ENCODE measurements at regions not wholly inside any gene's neighbourhood (a gene's known extent, or its start where the extent isn't known, plus 50 kb on each side); places are given as distances from the start of the nearest gene placed in this dataset.

- no peak for DNase-seq (ENCODE audit: low spot score)
Observed at GRCh38 chr7:32346253-32346652, 143.9 kb downstream of the LSM5 start.

GRCh38 chr7:32336726-32337125 lies 153.5 kb downstream of the LSM5 start:
- DNase-seq (ENCODE audit: low spot score), result no peak

GRCh38 chr7:32335107-32335506 lies 155.1 kb downstream of the LSM5 start:
- DNase-seq (ENCODE audit: low spot score), result no peak

GRCh38 chr7:32330602-32331001 lies 159.6 kb downstream of the LSM5 start:
- DNase-seq (ENCODE audit: low spot score), result no peak

DNA sequence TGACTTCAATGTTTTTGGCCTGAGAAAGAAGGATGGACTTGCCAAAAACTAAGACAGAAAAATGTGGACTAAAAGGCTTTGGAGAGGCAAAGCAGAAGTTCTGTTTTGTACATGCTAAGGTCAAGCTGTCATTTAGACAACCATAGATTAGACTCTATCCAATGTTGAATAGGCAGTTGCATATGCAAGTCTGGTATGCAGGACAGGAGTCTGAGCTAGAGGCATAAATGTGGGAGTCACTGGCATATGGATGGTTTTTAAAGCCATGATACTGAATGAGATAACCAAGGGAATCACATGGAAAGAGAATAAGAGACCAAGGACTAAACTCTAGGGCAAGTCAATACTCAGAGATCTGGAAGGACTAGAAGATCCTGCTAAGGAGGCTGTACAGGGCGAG lies 164.1 kb downstream of the LSM5 start:
- no peak for DNase-seq (ENCODE audit: low spot score)

- DNase-seq (ENCODE audit: low spot score), result no peak
Observed at GRCh38 chr7:32323712-32324111, 166.5 kb downstream of the LSM5 start.

DNA sequence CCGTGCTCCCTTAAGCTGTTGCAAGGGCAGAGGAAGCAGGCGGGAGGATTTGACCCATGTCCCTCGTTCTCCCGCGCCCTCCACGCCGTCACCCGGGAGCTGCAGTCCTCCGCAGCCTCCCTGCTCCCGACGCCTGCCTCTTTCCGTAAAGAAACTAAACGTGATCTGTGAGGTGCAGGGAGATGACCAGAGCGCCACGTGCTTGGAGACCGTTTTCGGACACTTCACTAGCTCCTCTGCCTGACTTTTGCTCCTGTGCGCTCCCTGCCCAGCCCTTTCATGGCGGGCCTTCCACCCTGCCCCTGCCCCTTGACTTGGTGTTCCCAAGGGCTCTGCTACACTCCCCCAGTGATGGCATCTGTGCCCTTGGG lies 171.2 kb downstream of the LSM5 start:
- no peak for DNase-seq (ENCODE audit: low spot score)

- no peak for DNase-seq (ENCODE audit: low spot score)
Observed at GRCh38 chr7:32318300-32319011, 171.7 kb downstream of the LSM5 start.

DNA sequence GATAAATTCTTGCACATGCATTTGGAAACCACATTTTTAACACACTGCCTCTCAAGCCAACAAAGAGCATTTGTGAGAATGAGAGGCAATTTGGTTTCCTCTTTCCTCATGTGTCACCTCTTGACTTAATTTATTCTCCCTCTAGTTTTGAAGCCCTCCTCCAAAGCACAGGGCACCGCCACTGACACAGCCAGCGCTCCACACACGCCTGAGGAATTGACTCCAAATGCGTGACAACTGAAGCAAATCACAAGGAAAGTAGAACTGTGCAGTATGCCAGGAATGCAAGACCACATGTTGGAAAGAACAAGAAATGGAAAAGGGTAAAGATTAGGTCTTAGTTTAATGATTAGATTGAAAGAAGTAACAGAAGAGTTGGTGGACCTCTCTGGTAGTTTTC lies 173.3 kb downstream of the LSM5 start:
- DNase-seq (ENCODE audit: low spot score), result no peak

- no peak for DNase-seq (ENCODE audit: low spot score)
Observed at GRCh38 chr7:32314761-32315160, 175.4 kb downstream of the LSM5 start.

GRCh38 chr7:32301427-32301826 lies 188.8 kb downstream of the LSM5 start:
- DNase-seq (ENCODE audit: low spot score), result no peak

DNA sequence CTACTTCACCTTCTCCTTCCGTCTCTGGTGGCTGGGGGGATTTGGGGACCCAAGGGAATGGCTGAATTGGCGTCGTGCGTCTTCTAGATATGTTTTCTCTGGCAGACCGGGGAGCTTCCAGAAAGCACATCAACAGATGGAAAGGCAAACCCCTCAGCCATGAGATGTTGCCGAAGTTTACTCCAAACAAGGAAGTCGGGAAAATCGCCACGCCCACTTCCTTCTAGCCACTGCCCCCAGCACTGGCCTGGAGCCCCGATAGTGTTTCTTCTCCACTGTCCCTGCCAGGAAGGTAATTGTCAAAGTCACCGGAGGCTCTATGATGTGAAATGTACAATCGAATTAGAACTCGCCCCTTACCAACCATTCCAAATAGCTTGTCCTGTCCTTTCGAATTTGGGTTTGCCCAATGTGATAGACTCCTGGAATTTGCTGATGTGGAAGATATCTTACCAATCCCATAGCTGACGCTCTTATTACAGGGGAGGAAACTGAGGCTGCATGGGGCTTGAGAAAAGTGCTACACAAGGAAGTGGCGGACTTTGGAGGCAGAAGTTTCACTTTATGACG lies 191.0 kb downstream of the LSM5 start:
- DNase-seq (ENCODE audit: low spot score), result no peak

GRCh38 chr7:32298408-32299132 lies 191.6 kb downstream of the LSM5 start:
- DNase-seq (ENCODE audit: low spot score), result no peak

DNA sequence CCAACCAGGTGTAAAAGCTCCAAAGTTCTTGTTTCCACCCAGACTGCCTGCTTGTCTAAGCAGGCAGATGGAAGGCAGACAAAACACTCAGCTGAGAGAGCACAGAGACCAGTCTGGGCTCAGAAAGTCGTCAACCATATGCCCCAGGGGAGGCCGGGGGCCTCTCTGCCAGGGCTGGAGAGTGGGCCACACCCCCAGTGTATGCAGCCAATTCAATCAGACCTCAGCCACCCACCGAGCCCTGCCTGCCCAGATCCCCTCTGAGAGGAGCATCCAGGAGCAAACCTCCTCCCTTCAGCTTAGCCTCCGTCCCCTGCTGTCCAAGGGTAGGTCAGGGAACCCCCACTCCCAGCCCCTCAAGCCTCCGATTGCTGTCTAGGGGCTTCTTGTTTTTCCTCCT lies 196.3 kb downstream of the LSM5 start:
- no peak for DNase-seq (ENCODE audit: low spot score)

DNA sequence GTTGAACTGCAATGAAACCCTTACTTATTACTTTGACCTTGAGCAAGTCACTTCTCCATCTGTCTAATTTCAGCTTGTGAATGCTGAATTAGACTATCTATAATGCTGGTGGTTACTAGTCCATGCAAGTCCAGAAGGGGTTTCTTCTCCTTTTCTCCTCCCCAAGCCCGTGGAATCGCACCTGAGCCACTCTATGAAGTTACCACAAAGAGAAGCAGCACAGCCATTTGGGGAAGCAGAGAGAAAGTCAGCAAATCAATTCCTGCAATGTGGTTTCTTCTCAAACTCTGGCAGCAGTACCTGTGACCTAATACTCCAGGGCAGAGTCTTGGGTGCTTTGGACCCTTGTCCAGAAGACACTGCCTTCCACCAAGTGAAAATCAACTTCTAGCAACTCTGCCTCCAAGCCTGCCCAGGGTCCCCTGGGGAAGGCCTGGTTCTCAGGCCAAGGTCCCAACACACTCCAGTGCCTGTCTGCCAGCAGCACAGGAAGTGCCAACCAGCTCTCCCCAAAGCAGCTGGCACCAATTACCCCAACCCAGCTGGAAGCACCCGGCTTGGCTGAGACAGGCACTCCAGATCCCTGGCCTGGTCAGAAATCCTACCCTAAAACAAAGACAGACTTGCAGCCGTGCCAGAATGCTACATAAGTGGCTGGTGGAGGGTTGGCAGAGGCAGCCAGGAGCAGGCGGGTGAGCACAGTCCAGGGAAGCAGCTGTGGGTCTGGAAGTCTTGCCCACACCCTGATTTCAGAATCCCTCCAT lies 200.3 kb downstream of the LSM5 start:
- no peak for DNase-seq (ENCODE audit: low spot score)

DNA sequence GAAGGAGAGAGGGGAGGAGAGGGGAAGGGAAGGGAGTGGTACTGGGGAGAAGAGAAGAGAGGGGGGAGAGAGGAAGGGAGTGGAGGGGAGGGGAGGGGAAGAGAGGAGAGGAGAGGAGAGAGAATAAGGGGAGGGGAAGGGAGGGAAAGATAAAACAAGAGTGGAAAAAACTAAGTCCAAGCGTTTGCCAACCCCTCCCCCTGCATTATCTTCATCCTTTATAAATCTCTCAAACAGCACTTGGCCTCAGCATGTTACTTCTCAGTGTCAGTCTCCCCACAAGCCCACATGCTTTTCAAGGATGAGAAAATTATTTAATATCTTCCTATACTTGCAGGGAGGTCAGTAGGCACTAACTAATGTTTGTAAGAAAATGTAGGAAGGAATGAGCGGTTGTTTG lies 204.5 kb downstream of the LSM5 start:
- DNase-seq (ENCODE audit: low spot score), result no peak

DNA sequence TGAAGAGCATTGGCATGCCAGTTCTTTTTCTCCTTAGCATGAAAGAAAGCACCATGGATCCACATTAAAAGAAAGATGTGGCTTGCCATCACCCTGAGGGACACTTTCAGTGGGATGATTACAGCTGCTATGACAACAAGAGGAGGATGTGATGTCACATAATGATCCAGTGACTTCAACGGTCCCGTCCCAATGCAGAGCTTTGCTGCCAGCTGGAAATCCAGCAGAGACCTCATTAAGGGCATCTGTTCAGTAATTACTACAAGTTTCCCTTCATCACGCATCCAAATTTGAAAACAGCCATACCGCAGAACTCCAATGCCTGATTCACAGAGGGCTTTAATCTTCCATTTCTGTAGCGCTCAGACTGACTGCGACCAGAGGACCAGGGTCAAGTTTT lies 206.6 kb downstream of the LSM5 start:
- DNase-seq (ENCODE audit: low spot score), result no peak

- no peak for DNase-seq (ENCODE audit: low spot score)
Observed at GRCh38 chr7:32279500-32279899, 209.3 kb upstream of the PDE1C start.

DNA sequence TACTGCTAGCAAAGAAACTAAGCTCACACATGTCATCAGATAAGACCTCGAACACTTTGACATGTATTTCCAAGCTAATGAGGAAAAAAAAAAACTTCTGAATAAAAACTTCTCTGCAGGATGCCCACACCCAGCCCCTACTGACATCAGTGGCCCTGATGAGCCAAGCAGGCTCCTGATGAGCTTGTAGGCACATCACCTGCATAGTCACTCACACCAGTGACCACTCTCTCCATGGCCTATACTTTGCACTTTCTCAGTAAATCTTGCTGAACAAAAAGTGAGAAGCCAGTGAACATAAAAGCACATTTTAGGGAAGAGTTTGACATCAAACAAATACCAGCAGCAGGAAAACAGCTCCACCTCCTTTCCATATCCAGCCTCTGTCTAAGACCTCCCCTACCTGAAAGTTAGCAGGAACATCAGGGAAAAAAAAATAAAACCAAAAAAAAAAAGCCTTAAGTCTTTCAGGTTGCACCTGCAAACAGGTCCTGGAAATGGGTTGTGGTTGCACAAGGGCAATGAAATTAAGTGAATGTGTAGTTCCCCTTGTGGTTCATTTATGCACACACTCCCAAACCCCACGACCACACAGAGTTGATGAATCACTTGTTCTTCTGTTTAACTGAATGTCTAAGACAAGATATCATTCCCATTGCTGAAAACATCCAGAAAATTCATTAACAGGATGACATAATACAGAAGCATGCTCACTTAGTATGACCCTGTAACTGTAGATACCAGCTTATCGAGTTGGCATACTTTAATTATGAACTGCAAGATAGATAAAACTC lies 205.2 kb upstream of the PDE1C start:
- DNase-seq (ENCODE audit: low spot score), result no peak

DNA sequence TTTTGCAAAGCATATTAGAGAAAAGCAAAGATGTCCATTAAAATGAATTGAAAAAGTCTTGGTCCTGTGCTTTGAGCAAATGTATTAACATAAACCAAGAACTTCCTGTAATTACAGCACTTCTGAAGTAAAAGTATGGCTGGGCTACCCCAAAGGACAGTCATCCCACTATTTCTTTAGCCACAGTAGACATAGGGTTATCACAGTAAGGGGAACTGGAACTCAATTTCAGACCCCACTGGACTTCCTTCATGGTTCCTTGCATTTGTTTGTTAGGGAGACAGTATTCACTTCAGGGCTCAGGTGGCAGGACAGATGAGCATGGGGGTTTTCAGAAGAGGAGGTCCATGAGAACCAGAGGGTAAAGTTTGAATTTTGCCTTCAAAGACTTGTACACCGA lies 203.1 kb upstream of the PDE1C start:
- no peak for DNase-seq (ENCODE audit: low spot score)

DNA sequence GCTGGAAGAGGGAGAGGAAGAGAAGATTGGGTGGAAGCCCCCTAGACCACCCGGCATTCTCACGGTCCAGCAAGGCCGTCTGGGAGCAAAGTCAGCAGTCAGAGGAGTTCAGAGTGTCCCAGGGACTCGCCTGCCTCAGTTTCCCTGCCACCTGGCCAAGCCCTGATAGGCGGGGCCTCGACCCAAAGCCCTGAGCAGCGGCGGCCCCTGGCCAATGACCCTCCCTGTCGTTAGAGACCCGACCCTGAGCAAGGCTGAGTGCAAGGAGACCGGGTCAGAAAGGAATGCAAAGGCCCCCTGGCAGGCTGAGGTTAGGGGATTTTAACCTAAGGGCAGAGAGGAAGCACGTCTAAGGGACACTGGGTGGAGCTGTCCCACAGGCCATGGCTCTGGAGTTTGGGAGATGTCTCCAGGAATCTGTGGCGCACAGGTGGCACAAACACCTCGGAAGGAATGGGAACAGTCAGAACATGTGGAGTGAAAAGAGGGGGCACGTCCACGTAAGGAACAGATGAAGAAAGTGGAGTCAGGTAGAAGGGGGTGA lies 196.8 kb upstream of the PDE1C start:
- no peak for DNase-seq (ENCODE audit: low spot score)

Data from CD4-positive, alpha-beta T cell treated with Interleukin-6 at 100 ng/mL for 8 hours (primary cell).